Activated CD8-positive, alpha-beta T cell treated with anti-CD3 and anti-CD28 coated beads for 36 hours (primary cell): ENCODE measurements at regions not wholly inside any gene's neighbourhood (a gene's known extent, or its start where the extent isn't known, plus 50 kb on each side); places are given as distances from the start of the nearest gene placed in this dataset.

Source experiments
- ATAC-seq: fragments of 200-7000 bp; cut with Tn5 transposase; one replicate; pipeline ENCODE4 v1.10.0; 2021; ENCODE audit warnings: mild to moderate bottlenecking, moderate library complexity
- CTCF ChIA-PET: fragments of 350-600 bp; sonication (Branson Sonifier 250); formaldehyde crosslinking; loops from one replicate; lab custom pipeline; 2021; ENCODE audit warnings: antibody characterized with exemption; lab: Charles Lee
- POLR2A ChIA-PET: fragments of 350-600 bp; sonication (Branson Sonifier 250); formaldehyde crosslinking; loops from one replicate; lab custom pipeline; 2021; ENCODE audit warnings: antibody characterized with exemption; lab: Charles Lee
- DNase-seq: peaks from one replicate; pipeline ENCODE4 v3.0.0-alpha.2; 2020
- H3K27ac Mint-ChIP-seq: one replicate; pipeline ENCODE4 v1.8.0; 2021; ENCODE audit warnings: mild to moderate bottlenecking, mixed read lengths
- H3K27me3 Mint-ChIP-seq: one replicate; pipeline ENCODE4 v1.8.0; 2021; ENCODE audit warnings: mixed read lengths
- H3K36me3 Mint-ChIP-seq: one replicate; pipeline ENCODE4 v1.8.0; 2021; ENCODE audit warnings: low read depth, mixed read lengths
- H3K4me1 Mint-ChIP-seq: one replicate; pipeline ENCODE4 v1.8.0; 2021; ENCODE audit warnings: low read depth, mixed read lengths
- H3K4me3 Mint-ChIP-seq: one replicate; pipeline ENCODE4 v1.8.0; 2021; ENCODE audit warnings: mild to moderate bottlenecking, moderate library complexity, mixed read lengths
- H3K9me3 Mint-ChIP-seq: one replicate; pipeline ENCODE4 v1.8.0; 2021; ENCODE audit warnings: mixed read lengths
- CTCF ChIP-seq: fragments of 200-600 bp; IDR thresholded peaks from one replicate; pipeline ENCODE4 v1.8.0; 2022; ENCODE audit warnings: antibody characterized with exemption, mild to moderate bottlenecking
- intact Hi-C: fragments of 100-400 bp; cut with micrococcal nuclease; formaldehyde crosslinking; loops from one replicate; pipeline ENCODE4 v1.10.0; 2022

- CTCF ChIA-PET: no interaction called here
- intact Hi-C loops: no loop called here
- no peaks in the 10 kb centered on the region for H3K4me1 Mint-ChIP-seq
These were observed 280.3 kb downstream of the DRD1 start for GRCh38 chr5:175163586-175164275.

GRCh38 chr5:175162036-175162435 lies 281.9 kb downstream of the DRD1 start:
- H3K4me3 Mint-ChIP-seq: no peak overlapping the region
- no peak for ATAC-seq
- H3K4me1 Mint-ChIP-seq: no peaks in the 10 kb centered on the region
- DNase-seq: no peak
- intact Hi-C loops: no loop called here
- H3K27ac Mint-ChIP-seq: no peak overlapping the region
- H3K36me3 Mint-ChIP-seq: no peaks in the 10 kb centered on the region
- ChIA-PET POLR2A (no interaction called here), CTCF (no interaction called here)
- H3K27me3 Mint-ChIP-seq: peaks cover 3% of the 10 kb centered on the region
- TF ChIP-seq CTCF: no peak
- no peaks in the 10 kb centered on the region for H3K9me3 Mint-ChIP-seq

More at GRCh38 chr5:175163586-175164275, 280.3 kb downstream of the DRD1 start:
- POLR2A ChIA-PET: no interaction called here
- TF ChIP-seq CTCF: no peak
- ATAC-seq: no peak
- Mint-ChIP-seq H3K27ac (no peak overlapping the region), H3K27me3 (peaks cover 3% of the 10 kb centered on the region), H3K4me3 (no peak overlapping the region), H3K9me3 (no peaks in the 10 kb centered on the region), H3K36me3 (no peaks in the 10 kb centered on the region)
- DNase-seq: no peak

- no peak for TF ChIP-seq CTCF
- Mint-ChIP-seq H3K4me3 (no peak overlapping the region), H3K9me3 (no peaks in the 10 kb centered on the region), H3K36me3 (no peaks in the 10 kb centered on the region), H3K27me3 (no peaks in the 10 kb centered on the region), H3K4me1 (no peaks in the 10 kb centered on the region), H3K27ac (no peak overlapping the region)
- CTCF ChIA-PET: no interaction called here
- DNase-seq (no peak), ATAC-seq (no peak)
- intact Hi-C loops: no loop called here
- POLR2A ChIA-PET: interaction anchor here (0.9 kb wide), 1 partner anchor 30 kb away, joined by 3 read pairs; no protein-coding TSS in a partner anchor
These were observed 284.0 kb downstream of the DRD1 start for GRCh38 chr5:175159956-175160355.

GRCh38 chr5:175148636-175149172 lies 295.3 kb downstream of the DRD1 start:
- POLR2A ChIA-PET: no interaction called here
- Mint-ChIP-seq H3K27me3 (no peaks in the 10 kb centered on the region), H3K27ac (no peak overlapping the region), H3K4me3 (no peak overlapping the region), H3K36me3 (no peaks in the 10 kb centered on the region), H3K4me1 (no peaks in the 10 kb centered on the region), H3K9me3 (peaks cover 16% of the 10 kb centered on the region)
- no peak for DNase-seq
- intact Hi-C loops: no loop called here
- ATAC-seq: no peak
- TF ChIP-seq CTCF: no peak
- CTCF ChIA-PET: no interaction called here

GRCh38 chr5:175146733-175147132 lies 297.2 kb downstream of the DRD1 start:
- ChIA-PET CTCF (no interaction called here), POLR2A (interaction anchor here (0.6 kb wide), 1 partner anchor 192 kb away, joined by 3 read pairs; no protein-coding TSS in a partner anchor)
- intact Hi-C loops: no loop called here
- H3K4me3 Mint-ChIP-seq: no peak overlapping the region
- H3K9me3 Mint-ChIP-seq: peaks cover 12% of the 10 kb centered on the region
- no peaks in the 10 kb centered on the region for H3K36me3 Mint-ChIP-seq
- no peaks in the 10 kb centered on the region for H3K27me3 Mint-ChIP-seq
- no peaks in the 10 kb centered on the region for H3K4me1 Mint-ChIP-seq
- ATAC-seq: no peak
- no peak for TF ChIP-seq CTCF
- DNase-seq: no peak
- H3K27ac Mint-ChIP-seq: no peak overlapping the region
